ENCODE measurements at regions not wholly inside any gene's neighbourhood (a gene's known extent, or its start where the extent isn't known, plus 50 kb on each side); places are given as distances from the start of the nearest gene placed in this dataset.

DNA sequence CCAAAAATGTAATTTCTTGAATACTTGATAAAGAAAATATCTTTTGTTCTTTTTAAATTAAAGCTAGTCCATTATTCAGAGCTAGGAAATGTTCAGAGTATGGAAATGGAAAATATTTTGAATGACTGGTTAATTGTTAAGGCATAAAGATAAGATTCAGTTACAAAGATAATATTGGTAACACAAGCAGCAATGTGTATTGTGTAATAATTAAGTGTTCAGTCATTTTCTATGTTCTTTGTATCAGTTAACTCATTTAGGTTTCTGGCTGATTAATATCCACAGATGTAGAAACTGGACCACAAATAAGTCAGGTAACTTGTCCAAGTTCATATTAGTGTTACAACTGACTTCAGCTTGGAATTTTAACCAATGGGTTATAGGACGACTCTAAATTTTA is 442.2 kb upstream of the MANEA start:
- Histone ChIP-seq H3K4me1 (no peaks in the 10 kb centered on the region), H3K36me3 (no peaks in the 10 kb centered on the region), H3K9me3 (no peaks in the 10 kb centered on the region), H3K27ac (no peak overlapping the region), H3K27me3 (no peaks in the 10 kb centered on the region), H3K4me3 (no peak overlapping the region)
- TF ChIP-seq EP300 (IDR thresholded peaks at IDR 0.05) = no peak
- TF ChIP-seq, protein P1, sequence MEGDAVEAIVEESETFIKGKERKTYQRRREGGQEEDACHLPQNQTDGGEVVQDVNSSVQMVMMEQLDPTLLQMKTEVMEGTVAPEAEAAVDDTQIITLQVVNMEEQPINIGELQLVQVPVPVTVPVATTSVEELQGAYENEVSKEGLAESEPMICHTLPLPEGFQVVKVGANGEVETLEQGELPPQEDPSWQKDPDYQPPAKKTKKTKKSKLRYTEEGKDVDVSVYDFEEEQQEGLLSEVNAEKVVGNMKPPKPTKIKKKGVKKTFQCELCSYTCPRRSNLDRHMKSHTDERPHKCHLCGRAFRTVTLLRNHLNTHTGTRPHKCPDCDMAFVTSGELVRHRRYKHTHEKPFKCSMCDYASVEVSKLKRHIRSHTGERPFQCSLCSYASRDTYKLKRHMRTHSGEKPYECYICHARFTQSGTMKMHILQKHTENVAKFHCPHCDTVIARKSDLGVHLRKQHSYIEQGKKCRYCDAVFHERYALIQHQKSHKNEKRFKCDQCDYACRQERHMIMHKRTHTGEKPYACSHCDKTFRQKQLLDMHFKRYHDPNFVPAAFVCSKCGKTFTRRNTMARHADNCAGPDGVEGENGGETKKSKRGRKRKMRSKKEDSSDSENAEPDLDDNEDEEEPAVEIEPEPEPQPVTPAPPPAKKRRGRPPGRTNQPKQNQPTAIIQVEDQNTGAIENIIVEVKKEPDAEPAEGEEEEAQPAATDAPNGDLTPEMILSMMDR (IDR thresholded peaks at IDR 0.05) = no peak
- no peak for TF ChIP-seq POLR2A (IDR thresholded peaks at IDR 0.05)
- TF ChIP-seq POLR2AphosphoS5 (IDR thresholded peaks at IDR 0.05) = no peak
- WGBS = 79% methylated on average over 1 of the region's 1 CpG
- DNase-seq (ENCODE audit: low spot score in 2 of 2) = no peak

DNA sequence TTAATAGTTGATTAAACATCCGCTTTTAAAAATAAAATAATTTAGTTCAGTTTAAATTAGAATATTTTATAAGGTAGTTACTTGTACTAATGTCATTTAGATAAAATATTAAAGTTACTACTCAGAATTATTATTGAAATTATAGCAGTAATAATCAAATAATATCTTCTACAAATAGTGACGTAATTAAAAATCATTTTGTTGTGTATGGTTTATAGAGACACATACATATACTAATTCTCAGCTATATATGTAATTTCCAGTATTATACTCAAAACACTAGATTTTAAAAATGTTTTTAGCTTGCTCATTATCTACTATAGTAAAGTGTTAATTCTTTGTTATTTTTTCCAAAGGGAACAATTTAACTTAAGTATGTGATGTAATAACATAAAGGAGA is 435.2 kb upstream of the MANEA start:
- Histone ChIP-seq H3K9me3 (no peaks in the 10 kb centered on the region), H3K4me3 (no peak overlapping the region), H3K27me3 (no peaks in the 10 kb centered on the region), H3K27ac (no peak overlapping the region), H3K36me3 (no peaks in the 10 kb centered on the region), H3K4me1 (no peaks in the 10 kb centered on the region)
- 95% methylated on average over 2 of the region's 2 CpGs for WGBS
- TF ChIP-seq EP300 (IDR thresholded peaks at IDR 0.05) (no peak), POLR2A (IDR thresholded peaks at IDR 0.05) (no peak), POLR2AphosphoS5 (IDR thresholded peaks at IDR 0.05) (no peak)
- TF ChIP-seq, protein P1 (IDR thresholded peaks at IDR 0.05) = no peak
- DNase-seq (ENCODE audit: low spot score in 2 of 2) = no peak

DNA sequence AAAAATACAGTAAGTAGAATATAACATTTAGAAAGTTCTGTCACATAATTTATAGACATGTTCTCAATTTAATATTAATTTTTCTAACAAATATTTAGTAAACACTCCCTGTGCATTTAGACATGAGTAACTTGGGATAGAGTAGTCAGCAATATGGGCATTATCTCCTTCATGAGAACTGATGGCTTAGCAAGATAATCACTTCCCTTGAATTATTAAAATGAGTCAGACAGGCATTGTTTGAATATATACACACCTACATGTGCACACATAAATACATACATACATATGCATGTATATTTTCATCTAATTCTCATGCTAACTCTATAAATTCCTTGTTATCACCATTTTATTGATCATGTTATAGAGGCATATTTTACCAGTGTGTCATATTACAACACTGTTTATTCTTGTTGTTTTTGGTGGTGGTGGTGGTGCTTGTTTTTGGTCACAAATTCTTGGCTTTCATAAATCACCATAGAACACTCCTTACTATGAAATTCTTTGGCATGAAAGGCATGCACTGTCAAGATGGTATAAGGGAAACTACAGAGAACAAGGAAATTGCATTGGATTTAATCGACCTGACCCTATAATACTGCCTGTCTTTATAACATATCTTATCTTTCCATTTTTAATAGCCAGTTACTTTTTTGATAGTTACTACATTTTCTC is 434.5 kb upstream of the MANEA start:
- no peaks in the 10 kb centered on the region for H3K36me3 ChIP-seq
- no peak overlapping the region for H3K4me3 ChIP-seq
- no peaks in the 10 kb centered on the region for H3K4me1 ChIP-seq
- H3K27ac ChIP-seq = no peak overlapping the region
- H3K9me3 ChIP-seq = no peaks in the 10 kb centered on the region
- no peak for DNase-seq (ENCODE audit: low spot score in 2 of 2)
- WGBS = 53% methylated on average over 1 of the region's 1 CpG
- no peaks in the 10 kb centered on the region for H3K27me3 ChIP-seq
- TF ChIP-seq POLR2A (IDR thresholded peaks at IDR 0.05) (no peak), EP300 (IDR thresholded peaks at IDR 0.05) (no peak), POLR2AphosphoS5 (IDR thresholded peaks at IDR 0.05) (no peak)
- TF ChIP-seq, protein P1 (IDR thresholded peaks at IDR 0.05) = no peak

DNA sequence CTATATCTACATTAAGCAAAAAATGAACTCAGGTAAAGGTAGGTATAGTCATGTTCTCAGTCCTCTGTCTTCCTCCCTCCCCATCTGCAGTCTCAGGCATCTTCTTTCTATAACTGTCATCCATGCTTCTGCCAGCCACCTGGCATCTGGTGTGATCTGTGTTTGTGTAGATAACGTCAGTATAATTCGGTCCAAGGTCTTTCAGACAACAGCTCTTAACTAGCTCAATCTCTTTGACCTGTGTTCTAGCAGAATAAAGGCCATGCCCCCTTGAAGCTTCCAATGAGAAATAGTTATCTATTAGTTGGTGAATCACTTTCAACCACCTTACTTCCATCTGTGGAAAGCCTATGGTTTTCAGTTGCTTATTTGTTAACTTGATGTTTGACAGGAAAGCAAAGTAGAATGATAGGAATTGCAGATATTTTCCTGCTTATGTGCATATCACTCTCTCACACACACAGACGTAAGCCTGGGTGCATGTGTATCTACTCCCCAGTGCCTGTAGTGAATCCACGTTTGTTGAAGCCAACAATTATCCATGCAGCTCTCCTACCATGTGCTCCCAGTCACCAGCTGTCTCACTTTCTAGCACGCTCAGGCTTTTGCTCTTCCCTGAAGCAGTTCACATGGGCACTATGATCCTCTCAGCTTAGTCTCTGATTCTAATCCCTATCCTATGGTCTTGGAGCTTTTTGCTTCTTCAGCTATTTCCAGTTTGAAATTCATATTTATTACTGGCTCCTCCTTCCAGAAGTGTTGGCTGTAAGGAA is 433.7 kb upstream of the MANEA start:
- Histone ChIP-seq H3K9me3 (no peaks in the 10 kb centered on the region), H3K27ac (no peak overlapping the region), H3K27me3 (no peaks in the 10 kb centered on the region), H3K4me1 (no peaks in the 10 kb centered on the region), H3K36me3 (no peaks in the 10 kb centered on the region), H3K4me3 (no peak overlapping the region)
- DNase-seq (ENCODE audit: low spot score in 2 of 2) = no peak
- no peak for TF ChIP-seq POLR2AphosphoS5 (IDR thresholded peaks at IDR 0.05)
- WGBS = 58% methylated on average over 5 of the region's 5 CpGs

DNA sequence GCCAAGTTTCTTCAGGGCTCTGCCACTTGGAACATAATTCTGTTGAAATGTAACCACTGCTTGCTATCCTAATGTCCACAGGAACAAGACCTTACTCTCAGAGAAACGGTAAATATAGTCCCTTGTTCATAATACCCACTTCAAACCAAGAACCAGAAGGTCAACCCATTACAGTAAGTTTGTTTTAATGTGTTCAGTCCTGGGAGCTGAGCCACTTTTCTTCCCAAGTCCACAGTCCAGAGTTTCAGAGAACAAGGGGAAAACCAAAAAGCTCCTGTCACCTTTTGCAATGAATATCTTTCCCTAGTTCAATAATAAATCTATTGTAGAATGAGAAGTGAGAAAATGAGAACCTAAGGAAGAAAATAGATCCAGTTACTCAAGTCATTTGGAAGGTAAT is 431.9 kb upstream of the MANEA start:
- WGBS = 55% methylated on average over 1 of the region's 1 CpG
- Histone ChIP-seq H3K27ac (no peak overlapping the region), H3K4me1 (no peaks in the 10 kb centered on the region), H3K4me3 (no peak overlapping the region), H3K9me3 (no peaks in the 10 kb centered on the region), H3K36me3 (no peaks in the 10 kb centered on the region), H3K27me3 (no peaks in the 10 kb centered on the region)
- DNase-seq (ENCODE audit: low spot score in 2 of 2) = no peak
- TF ChIP-seq POLR2AphosphoS5 (IDR thresholded peaks at IDR 0.05) (no peak), EP300 (IDR thresholded peaks at IDR 0.05) (no peak), POLR2A (IDR thresholded peaks at IDR 0.05) (no peak)
- TF ChIP-seq, protein P1 (IDR thresholded peaks at IDR 0.05) = no peak

Data from suprapubic skin (tissue), 4 donors.